ENCODE measurements at regions not wholly inside any gene's neighbourhood (a gene's known extent, or its start where the extent isn't known, plus 50 kb on each side); places are given as distances from the start of the nearest gene placed in this dataset.

DNA sequence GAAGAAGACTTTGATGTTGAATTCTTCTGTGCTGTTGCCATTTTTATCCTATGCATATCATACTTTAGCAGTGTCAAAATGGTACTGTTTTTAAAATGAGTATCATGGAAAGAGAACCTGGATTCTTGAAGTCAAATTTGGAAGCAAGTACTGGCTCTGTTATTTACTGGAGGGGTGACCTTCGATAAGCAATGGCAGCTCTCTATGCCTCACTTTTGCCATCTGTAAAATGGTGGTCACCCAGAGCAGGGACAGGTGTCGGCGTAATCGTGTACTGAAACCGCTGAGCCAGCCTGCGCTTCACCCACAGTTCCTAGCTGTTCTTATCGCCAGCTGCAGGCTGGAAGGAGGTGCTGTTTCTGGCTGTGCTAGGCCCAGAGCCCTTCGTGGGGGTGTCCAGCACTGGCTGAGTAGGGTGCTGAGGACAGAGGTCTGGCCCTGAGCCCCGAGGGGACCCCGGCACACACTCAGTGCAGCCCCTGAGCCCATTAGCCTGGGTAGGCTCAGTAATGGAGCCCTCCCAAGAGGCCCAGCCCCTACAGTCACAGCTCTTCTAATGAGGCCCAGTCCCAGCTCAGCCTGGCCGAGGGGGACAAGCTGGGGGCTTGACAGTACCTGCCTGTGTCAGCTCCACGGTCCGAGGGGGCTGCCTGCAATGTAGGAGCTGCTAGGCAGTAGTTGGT, 183.5 kb downstream of the PHETA1 start:
- TF ChIP-seq, protein P1, sequence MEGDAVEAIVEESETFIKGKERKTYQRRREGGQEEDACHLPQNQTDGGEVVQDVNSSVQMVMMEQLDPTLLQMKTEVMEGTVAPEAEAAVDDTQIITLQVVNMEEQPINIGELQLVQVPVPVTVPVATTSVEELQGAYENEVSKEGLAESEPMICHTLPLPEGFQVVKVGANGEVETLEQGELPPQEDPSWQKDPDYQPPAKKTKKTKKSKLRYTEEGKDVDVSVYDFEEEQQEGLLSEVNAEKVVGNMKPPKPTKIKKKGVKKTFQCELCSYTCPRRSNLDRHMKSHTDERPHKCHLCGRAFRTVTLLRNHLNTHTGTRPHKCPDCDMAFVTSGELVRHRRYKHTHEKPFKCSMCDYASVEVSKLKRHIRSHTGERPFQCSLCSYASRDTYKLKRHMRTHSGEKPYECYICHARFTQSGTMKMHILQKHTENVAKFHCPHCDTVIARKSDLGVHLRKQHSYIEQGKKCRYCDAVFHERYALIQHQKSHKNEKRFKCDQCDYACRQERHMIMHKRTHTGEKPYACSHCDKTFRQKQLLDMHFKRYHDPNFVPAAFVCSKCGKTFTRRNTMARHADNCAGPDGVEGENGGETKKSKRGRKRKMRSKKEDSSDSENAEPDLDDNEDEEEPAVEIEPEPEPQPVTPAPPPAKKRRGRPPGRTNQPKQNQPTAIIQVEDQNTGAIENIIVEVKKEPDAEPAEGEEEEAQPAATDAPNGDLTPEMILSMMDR (IDR thresholded peaks at IDR 0.05; ENCODE audit: low read depth, low read length, missing control alignments), result no peak
- DNase-seq (ENCODE audit: low read depth), result no peak
- in situ Hi-C loops (cut with HindIII; ENCODE audit: low sequenced_read_pairs), result no loop called here
- H3K4me3 ChIP-seq (ENCODE audit: low read depth, low read length), result no peak overlapping the region

DNA sequence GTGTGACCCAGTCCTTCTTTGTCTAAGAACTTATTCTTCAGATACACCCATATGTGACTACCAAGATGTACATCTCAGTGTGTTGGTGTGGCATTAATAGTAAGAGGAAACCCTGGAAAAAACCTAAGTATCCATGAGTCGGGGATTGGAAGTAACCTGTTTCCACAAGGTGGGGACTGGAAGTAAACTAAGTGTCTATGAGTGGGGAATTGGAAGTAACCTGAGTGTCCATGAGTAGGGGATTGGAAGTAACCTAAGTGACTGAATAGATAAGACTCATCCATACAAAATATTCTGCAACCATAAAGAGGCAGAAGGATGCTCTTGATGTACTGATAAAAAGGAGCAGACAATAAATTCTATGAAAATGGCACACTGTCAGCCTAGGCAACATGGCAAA, 184.7 kb downstream of the PHETA1 start:
- H3K4me3 ChIP-seq (ENCODE audit: low read depth, low read length), result no peak overlapping the region
- no peak for DNase-seq (ENCODE audit: low read depth)
- in situ Hi-C loops (cut with HindIII; ENCODE audit: low sequenced_read_pairs), result no loop called here
- TF ChIP-seq, protein P1 (IDR thresholded peaks at IDR 0.05; ENCODE audit: low read depth, low read length, missing control alignments), result no peak

DNA sequence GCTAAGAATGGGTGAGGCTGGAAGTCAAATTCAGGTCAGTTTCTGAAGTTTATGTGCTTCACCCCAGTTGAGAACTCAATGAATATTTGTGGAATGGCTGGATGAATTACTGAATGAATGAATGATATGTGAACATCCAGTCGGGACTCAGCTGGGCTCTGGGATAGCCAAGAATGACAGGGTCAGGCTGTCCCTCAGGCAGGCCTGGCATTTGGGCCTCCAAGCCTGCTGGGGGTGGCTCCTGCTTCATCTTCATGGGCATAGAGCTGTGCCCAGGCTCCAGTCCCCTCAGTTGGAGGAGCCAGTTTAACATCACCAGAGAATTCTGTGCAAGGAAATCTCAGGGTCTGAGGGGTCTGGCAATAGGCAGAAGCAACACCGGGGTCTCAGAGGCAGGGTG, 185.8 kb downstream of the PHETA1 start:
- in situ Hi-C loops (cut with HindIII; ENCODE audit: low sequenced_read_pairs), result no loop called here
- no peak overlapping the region for H3K4me3 ChIP-seq (ENCODE audit: low read depth, low read length)
- no peak for DNase-seq (ENCODE audit: low read depth)
- TF ChIP-seq, protein P1 (IDR thresholded peaks at IDR 0.05; ENCODE audit: low read depth, low read length, missing control alignments), result no peak

DNA sequence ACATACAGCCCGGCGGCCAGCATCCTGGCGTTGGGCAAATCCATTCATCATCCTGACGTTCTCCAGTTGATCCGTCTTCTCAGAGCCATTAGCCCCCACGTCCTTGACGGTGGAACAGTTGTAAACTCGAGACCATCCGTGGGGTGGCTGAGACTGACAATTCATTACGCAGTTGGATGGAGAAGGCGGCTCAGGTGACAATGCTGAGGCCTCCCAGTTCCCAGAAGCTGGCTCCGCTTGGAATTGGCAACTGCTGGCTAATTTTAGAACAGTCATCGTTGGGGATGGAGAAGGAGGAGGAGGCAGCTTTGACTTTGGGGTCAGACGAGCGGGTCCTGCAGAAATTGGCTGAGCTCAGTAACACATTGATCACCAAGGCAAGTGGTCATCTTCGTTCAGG, 186.5 kb downstream of the PHETA1 start:
- in situ Hi-C loops (cut with HindIII; ENCODE audit: low sequenced_read_pairs), result no loop called here

DNA sequence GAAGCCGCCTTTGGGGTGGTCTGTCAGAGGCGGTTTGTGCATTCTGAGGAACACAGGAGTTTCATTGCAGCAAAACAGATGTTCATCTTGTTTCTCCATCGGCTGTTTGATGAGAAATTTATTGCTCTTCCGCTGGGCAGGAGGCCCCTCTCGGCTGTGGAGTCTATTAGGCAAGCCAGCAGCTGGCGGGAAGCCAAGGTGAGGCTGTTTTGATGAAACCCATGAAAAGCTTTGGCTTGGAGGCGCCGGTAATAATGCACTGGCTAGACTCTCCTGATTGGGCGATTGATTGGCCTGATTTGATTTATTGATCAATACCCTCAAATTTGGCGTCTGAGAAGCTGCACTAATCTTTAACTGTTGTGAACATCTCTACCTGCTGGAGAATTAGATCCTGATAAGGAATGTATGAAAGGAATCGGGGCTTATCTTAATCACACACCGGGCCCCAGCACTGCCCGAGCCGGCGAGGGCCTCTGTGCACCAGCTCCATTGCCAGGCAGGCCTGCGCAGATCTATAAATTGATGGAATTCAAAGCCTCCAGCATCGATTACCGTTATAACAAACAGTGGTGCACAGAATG, 187.7 kb downstream of the PHETA1 start:
- in situ Hi-C loops (cut with HindIII; ENCODE audit: low sequenced_read_pairs), result no loop called here
- no peak overlapping the region for H3K4me3 ChIP-seq (ENCODE audit: low read depth, low read length)
- DNase-seq (ENCODE audit: low read depth), result no peak
- TF ChIP-seq, protein P1 (IDR thresholded peaks at IDR 0.05; ENCODE audit: low read depth, low read length, missing control alignments), result no peak

More for the DNA sequence above, 186.5 kb downstream of the PHETA1 start:
- no peak overlapping the region for H3K4me3 ChIP-seq (ENCODE audit: low read depth, low read length)
- TF ChIP-seq, protein P1 (IDR thresholded peaks at IDR 0.05; ENCODE audit: low read depth, low read length, missing control alignments), result no peak
- no peak for DNase-seq (ENCODE audit: low read depth)

DNA sequence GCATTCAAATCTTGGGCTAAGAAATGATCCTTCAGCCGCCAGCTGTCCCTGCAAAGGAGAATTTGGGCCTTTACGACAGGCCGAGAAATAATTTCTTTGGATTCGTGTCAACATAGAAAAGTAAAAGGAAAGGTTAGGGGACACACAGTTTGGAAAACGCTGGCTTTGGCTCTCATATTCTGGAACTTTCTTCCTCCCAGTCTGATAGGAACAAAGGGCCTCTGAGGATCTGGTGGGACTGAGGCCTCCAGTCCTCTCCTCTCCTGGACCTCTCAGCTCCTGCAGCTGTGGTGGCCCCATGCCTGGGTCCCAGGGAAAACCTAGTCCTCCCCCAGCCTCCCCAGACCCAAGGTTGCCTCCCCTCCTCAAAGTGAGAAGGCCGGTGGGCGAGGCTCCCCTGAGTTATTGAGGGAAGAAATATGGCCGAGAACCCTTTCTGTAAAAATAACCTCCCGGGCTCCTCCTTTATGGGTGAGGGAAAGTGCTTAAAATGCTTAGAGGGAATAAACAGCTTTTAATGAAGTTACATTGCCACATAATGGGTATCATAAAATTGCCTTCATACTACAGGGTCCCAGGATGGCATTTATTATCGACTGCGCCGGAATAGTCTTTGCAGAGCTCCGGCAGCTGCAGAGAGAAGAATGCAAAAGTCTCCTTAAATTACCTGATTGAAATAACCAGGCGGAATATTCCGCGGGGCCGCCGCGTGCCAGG, 188.3 kb downstream of the PHETA1 start:
- TF ChIP-seq, protein P1 (IDR thresholded peaks at IDR 0.05; ENCODE audit: low read depth, low read length, missing control alignments), result no peak
- DNase-seq (ENCODE audit: low read depth), result no peak
- no peak overlapping the region for H3K4me3 ChIP-seq (ENCODE audit: low read depth, low read length)
- in situ Hi-C loops (cut with HindIII; ENCODE audit: low sequenced_read_pairs), result no loop called here

Measured in astrocyte of the cerebellum (primary cell).